ENCODE measurements at regions not wholly inside any gene's neighbourhood (a gene's known extent, or its start where the extent isn't known, plus 50 kb on each side); places are given as distances from the start of the nearest gene placed in this dataset.

DNA sequence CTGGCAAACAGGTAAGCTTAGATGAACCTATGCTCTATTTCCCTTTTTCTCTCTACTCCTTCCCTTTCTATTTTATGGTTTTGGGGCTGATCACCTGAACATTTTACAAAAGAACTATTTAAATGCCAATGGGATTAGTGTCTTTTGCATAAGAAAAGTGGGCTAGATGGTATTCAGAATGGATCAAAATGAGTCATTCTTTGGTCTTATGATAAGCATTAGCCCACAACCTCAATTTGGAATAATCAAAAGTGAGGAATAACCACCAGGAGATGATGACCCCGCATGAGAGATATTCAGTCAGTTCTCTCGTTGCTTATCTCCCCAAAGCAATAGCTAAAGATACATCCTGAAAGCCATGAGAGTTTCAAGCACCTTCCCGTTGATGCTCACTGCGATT lies 399.0 kb upstream of the CADM1 start:
- DNase-seq (ENCODE audit: low read depth) = no peak
- no peak for TF ChIP-seq CTCF (IDR thresholded peaks at IDR 0.05; ENCODE audit: control insufficient read depth, insufficient read depth, low read depth, low read length, missing control alignments)
- H3K4me3 ChIP-seq (ENCODE audit: control insufficient read depth, low read depth, low read length) = no peak overlapping the region

DNA sequence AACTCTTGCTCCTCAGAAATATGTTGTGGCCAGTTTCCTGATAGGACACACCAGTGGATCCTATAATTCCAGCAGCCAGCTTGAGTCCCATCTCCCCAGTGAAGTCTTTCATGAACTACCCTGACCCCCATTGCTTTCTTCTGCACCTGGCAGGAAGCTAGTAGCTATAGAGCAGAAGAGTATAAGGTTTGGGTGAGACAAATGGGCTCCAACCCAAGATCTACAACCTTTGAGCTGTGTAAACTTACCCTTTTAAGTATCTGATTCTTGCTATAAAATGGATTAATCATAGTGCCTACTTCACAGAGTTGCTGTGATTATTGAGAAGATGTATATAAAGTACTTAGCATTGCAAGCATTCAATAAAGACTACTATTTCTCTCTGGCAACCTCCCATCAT lies 396.9 kb upstream of the CADM1 start:
- TF ChIP-seq CTCF (IDR thresholded peaks at IDR 0.05; ENCODE audit: control insufficient read depth, insufficient read depth, low read depth, low read length, missing control alignments) = no peak

DNA sequence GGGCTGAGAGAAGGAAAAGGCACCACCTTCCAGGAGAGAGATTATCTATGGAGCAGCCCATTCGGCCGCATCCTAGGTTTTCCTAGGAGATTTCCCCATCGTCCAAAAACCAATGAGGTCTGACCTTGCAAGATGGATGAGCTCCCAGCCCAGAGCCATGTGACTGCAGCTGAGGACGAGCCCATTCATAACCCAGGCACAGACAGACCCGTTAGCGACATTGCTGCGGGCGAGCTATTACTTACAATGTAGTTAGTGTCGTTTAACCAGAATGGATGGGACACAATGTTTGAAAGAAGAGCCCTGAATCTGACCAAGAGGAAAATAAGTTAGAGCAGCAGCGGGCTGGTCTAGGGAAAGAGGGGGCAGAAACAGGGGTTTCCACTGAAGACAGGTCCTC lies 395.9 kb upstream of the CADM1 start:
- H3K4me3 ChIP-seq (ENCODE audit: control insufficient read depth, low read depth, low read length) = no peak overlapping the region
- DNase-seq (ENCODE audit: low read depth) = no peak
- TF ChIP-seq CTCF (IDR thresholded peaks at IDR 0.05; ENCODE audit: control insufficient read depth, insufficient read depth, low read depth, low read length, missing control alignments) = no peak

More for the DNA sequence above, 396.9 kb upstream of the CADM1 start:
- DNase-seq (ENCODE audit: low read depth) = no peak
- no peak overlapping the region for H3K4me3 ChIP-seq (ENCODE audit: control insufficient read depth, low read depth, low read length)

DNA sequence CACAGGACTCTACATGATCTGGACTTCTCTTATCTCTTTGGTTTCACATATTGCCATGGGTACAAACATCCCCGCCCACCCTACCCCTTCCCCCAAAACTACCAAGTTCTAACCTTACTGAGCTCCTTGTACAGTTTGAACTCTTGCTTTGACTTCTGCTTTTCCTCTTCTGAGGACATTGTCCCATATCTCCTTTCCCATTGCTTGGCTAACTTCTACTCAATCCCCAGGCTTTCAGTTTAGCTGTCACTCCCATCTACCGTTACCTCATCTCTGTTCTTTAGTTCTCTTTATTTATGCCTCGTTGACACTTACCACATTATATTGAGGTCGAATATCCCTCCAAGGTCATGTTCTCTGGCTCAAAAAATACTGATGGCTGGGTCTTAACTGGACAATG lies 393.5 kb upstream of the CADM1 start:
- no peak for TF ChIP-seq CTCF (IDR thresholded peaks at IDR 0.05; ENCODE audit: control insufficient read depth, insufficient read depth, low read depth, low read length, missing control alignments)
- H3K4me3 ChIP-seq (ENCODE audit: control insufficient read depth, low read depth, low read length) = no peak overlapping the region
- DNase-seq (ENCODE audit: low read depth) = no peak

GRCh38 chr11:115896084-115896483 lies 391.9 kb upstream of the CADM1 start:
- DNase-seq (ENCODE audit: low read depth) = no peak
- TF ChIP-seq CTCF (IDR thresholded peaks at IDR 0.05; ENCODE audit: control insufficient read depth, insufficient read depth, low read depth, low read length, missing control alignments) = no peak
- H3K4me3 ChIP-seq (ENCODE audit: control insufficient read depth, low read depth, low read length) = no peak overlapping the region

GRCh38 chr11:115895594-115895993 lies 391.4 kb upstream of the CADM1 start:
- H3K4me3 ChIP-seq (ENCODE audit: control insufficient read depth, low read depth, low read length) = no peak overlapping the region
- TF ChIP-seq CTCF (IDR thresholded peaks at IDR 0.05; ENCODE audit: control insufficient read depth, insufficient read depth, low read depth, low read length, missing control alignments) = no peak
- DNase-seq (ENCODE audit: low read depth) = no peak

- no peak for DNase-seq (ENCODE audit: low read depth)
- TF ChIP-seq CTCF (IDR thresholded peaks at IDR 0.05; ENCODE audit: control insufficient read depth, insufficient read depth, low read depth, low read length, missing control alignments) = no peak
- no peak overlapping the region for H3K4me3 ChIP-seq (ENCODE audit: control insufficient read depth, low read depth, low read length)
Measured at GRCh38 chr11:115894176-115894575, 390.0 kb upstream of the CADM1 start.

All from AG09309 (cell line).